ENCODE measurements at regions not wholly inside any gene's neighbourhood (a gene's known extent, or its start where the extent isn't known, plus 50 kb on each side); places are given as distances from the start of the nearest gene placed in this dataset.

- TF ChIP-seq CTCF (conservative IDR thresholded peaks at IDR 0.05 in 1 of 2, IDR thresholded peaks at IDR 0.05 in 1 of 2; ENCODE audit: extremely low read depth in 1 of 2, insufficient read depth in 1 of 2, low read depth in 1 of 2, low read length in 2 of 2), result no peak
- no peak for TF ChIP-seq EZH2 (IDR thresholded peaks at IDR 0.05; ENCODE audit: borderline replicate concordance, low read length)
These were observed 109.2 kb upstream of the ZNF746 start for GRCh38 chr7:149606826-149607225.

Measured in mammary epithelial cell (primary cell).